HG03066 (cell line): ENCODE measurements at regions not wholly inside any gene's neighbourhood (a gene's known extent, or its start where the extent isn't known, plus 50 kb on each side); places are given as distances from the start of the nearest gene placed in this dataset.

Source experiments
- ATAC-seq: cut with Tn5 transposase; IDR thresholded peaks from one replicate; pipeline ENCODE4 v1.9.1; 2021; ENCODE audit warnings: low read depth; ENCODE audit not compliant: unreplicated experiment

DNA sequence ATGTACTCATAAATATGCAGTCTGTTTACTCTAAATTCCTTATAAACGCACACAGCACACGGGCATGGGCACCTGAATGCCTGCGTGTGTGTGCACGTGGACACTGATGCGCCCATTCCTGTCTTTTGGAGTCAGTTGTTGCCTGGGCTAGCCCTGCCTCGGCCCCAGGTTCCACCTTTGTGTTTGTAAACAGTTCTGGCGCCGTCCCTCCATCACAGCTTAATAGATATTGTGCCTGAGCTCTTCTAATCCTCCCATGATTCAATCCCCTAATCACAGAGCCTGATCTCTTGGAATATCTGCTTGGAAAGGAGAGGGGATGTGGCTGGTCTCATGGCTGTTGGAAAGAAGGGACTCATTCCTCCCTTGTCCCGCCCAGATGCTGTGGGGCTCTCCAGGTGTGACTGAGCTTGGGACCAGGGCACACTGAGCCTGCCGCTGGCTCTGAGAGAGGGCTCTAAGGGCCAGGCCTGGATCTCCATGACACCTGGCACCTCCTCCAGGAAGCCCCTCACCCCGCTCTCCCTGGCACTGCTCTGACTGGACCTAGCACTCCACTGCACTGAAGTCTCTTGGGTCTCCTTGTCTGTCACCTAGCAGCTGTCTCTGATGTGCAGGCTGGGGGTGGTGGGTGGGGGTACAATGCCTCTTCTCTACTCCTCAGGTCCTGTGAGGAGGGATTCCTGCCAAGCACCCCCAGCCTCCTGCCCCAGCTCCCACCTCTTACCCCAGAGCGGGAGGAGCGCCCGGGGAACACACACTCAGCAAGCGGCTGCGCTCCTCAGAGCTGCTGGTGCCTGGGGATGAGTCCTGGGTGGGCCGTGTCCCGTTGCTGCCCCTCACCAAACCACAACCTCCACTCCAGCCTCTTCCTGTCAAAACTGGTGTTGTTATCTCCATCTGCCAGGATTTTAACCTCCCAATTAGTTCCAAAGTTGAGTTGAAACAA lies 181.3 kb downstream of the INHBB start:
- no peak for ATAC-seq

DNA sequence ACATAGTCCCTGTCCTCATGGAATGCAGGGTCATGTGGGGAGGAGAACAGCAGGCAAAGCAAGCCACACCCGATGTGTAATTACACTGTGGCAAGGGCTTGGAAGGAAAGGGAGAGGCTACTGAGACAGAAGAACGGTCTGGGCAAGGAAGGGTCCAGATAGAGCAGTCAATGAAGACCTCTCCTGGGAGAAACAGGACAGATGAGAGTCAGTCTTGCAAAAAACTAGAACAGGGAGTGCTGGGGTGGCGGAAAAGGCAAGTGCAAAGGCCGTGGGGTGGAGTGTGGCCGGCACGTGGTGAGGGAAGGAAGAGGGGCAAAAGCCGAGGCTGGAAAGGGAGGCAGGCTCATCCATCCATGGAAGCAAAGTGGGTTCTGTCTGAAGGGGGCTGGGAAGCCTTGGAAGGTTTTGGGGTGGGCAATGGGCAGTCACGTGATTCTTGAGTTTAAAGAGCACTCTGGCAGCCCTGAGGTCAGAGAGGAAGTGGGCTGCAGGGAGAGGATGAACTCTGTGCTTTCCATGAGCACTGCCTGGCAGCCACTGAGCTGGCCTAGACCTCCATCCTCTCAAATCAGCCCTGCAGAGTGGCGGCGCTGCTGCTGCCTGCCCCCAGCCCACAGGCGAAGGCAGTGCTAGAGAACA lies 182.2 kb downstream of the INHBB start:
- no peak for ATAC-seq

DNA sequence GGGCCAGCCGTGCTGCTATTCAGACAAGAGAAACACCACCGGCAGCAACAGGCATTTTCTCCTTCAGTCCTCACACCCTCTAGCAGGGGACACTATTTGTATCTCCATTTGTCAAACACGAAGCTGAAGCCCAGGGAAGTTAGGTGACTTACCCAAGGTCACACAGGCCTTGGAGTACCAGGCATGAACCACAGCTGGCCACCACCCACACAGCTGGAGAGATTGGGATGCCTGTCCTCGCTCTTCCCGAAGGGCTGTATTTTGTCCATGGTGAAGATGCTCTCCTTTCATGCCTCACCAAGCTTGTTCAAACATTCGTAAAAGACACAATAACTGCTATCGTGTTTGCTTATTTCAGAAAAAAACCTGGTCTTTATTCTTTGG lies 182.7 kb downstream of the INHBB start:
- ATAC-seq, result no peak

DNA sequence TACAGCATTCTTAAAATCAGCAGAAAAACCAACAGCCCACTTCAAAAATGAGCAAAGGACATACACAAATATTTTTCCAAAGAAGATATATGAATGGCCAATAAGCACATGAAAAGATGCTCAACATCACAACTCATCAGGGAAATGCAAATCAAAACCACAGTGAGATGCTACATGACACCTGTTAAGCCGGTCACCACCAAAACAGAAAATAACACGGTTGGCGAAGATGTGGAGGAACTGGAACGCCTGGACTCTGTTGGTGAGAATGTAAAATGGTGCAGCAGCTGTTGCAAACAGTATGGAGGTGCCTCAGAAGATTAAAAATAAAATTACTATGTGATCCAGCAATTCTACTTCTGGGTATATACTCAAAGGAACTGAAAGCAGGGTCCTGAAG lies 184.8 kb downstream of the INHBB start:
- ATAC-seq, result no peak

DNA sequence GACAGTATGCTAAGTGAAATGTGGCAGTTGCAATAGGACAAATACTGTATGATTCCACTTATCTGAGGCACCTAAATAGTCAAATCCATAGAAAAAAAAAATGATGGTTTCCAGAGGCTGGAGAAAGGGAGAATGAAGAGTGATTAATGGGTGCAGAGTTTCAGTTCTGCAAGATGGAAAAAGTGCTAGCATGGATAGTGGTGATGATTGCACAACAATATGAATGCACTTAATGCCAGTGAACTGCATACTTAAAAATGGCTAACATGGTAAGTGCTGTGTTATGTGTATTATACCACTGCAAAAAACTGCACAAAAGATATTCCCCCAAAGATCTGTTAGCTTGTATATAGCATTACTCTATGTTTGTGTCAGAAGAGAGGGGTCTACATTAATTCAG lies 185.4 kb downstream of the INHBB start:
- no peak for ATAC-seq

DNA sequence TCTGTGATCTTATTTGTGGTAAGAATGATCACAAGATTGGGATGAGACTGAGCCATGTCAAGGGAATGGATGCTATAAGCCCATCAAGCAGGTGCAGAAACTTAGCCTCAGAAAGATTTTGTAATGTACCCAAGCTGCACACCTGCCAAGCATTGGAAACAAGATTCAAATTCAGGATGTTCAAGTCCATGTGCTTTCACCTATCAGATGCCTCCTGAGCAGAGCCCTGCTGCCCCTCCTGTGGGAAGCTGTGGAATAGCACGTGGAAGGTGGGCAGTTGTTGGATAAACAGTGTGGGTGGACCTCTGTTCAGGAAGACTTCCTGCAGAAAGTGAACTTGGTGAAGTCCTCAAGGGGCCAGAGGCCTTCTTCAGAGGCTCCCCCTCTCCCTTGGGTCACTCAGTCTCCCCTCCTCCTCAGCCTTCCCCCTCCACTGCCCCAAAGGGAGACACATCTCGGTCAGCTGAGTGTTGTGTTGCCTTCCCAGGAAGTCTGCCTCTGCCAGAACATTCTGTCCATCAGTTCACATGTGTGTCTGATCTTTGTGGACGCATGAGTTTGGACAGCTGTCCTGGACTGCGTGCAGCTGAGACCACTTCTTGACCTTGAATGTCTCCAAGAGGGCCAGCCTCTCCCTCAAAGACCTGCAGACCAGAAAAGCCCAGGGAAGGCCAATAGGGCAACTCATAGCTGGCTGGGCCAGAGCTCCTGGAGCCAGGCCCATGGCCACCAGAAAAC lies 186.1 kb downstream of the INHBB start:
- ATAC-seq, result no peak

DNA sequence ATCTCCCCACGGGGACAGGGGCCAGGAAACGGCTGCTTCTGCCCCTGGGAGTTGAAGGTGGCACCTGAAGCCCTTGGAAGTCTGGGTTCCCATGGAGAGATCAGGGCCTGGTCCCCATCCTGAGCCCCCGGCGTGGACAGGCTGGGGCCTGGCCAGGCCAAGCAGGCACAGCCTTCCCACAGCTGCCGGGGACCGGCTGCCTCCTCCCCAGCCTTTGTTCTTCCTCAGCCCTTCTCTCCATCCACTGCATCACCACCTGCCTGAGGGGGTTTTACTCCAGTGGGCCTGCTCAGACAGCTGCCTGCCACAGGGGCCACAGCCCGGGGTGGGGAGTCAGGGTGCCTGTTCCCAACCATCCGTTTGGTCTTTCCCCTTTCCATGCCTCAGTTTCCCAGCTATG lies 187.7 kb downstream of the INHBB start:
- no peak for ATAC-seq

DNA sequence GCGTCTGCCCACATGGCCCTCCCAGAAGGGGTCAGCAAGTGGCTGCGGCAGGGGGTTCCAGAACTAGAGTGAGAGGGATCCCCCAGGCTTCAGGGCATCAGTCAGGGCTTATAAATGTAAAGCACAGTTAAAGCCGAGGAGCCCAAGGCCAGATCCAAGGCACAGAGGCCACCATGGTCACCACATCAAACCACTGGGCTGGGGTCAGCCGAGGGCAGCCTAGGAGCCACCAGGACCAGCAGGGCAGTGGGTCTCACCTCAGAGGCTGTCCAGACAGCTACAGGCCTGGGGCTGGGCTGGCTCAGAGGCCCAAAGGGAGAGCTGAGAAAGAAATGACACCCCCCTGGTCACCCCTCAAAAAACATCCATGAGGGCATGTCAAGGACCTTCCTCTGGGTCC lies 188.5 kb downstream of the INHBB start:
- no peak for ATAC-seq

DNA sequence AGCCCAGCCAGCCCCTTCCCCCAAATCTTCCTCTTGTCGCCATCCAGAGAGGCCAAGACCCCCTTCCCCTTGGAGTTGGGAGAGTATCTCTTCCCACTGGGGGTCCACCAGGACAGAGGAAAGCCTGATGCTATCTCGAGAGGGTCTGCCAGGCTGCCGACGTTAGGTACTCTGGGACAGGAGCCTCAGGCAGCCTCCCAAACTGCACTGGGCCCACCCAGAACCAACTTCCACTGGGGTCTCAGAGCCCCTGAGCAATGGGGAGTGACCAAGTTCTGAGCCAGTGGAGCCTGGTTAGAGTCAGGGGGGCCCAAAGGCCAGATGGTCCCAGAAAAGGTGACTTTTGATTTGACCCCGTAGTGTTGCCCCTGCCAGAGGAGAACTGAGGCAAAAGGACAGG lies 189.1 kb downstream of the INHBB start:
- ATAC-seq, result no peak

DNA sequence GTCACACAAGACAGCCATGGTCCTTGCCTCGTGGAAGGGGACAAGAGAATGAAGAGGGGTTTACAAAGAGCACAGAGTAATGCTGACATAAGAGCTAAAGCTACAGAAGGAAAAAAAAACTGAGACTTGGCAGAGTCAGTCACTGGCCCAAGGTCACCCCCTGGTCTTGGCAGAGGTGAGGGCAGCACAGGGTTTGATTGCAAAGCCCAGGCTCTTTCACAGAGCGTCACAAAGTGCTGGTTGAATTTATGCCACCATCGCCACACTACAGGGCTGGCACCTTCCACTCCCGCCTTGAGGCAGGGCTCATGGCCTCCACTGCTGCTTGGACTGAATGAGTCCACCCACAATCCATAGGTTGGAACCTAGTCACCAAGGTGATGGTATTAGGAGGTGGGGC lies 190.2 kb downstream of the INHBB start:
- no peak for ATAC-seq

DNA sequence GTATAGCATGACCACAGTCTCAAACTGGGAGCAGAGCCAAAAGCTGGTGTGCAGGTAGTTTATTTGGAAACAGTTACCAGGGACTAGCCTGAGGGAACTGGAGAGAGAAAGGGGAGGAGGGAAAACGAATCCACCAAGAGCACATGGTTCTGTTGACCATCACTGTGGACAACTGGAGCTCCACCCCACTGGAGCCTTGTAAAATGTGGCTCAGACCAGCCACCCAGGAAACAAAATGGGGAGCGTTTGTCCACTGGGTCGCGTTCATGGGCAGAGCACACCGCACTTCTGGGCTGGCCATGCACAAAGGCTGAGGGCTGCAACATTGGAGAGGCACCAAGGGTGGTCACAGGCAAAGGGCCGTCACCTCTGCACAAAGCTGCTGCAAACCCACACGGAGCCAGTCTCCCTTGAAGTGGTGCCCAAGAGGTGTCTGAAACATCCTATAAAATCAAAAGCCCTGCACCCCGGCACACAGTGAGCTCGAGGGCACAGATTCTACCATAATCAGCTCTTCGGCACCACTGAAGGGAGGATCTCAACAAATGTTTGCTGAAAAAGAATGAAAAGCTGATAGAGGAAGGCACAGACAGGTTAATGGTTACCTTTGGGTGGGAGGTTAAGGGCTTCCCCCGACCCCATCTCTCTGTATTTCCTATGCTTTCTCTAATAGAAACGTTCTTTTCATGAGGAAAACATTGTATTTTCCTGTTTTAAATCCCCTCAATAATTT lies 192.9 kb downstream of the INHBB start:
- ATAC-seq, result no peak

DNA sequence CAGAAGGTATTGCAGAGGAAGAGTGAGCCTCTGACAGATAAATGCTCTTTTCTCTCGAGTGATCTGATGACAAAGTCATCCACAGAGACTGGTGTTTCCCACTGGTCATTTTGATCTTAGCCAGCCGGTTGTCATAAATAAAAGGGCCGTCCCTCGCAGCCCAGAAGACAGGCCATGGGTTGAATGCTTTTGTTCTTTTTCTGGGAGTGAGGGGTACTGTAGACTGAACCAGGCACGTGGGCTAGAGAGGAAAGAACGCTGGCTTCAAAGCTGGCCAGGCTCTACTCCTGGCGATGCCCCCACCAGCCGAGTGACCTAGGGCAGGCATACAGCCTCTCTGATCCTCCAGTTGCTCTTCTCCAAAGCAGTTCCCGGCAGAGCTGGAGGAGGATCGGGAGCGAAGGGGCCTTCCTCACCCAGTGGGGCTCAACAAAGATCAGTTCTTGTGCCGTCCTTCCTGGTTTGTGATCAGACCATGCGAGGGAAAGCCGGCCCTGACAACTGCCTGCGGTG lies 193.5 kb downstream of the INHBB start:
- ATAC-seq, result no peak

DNA sequence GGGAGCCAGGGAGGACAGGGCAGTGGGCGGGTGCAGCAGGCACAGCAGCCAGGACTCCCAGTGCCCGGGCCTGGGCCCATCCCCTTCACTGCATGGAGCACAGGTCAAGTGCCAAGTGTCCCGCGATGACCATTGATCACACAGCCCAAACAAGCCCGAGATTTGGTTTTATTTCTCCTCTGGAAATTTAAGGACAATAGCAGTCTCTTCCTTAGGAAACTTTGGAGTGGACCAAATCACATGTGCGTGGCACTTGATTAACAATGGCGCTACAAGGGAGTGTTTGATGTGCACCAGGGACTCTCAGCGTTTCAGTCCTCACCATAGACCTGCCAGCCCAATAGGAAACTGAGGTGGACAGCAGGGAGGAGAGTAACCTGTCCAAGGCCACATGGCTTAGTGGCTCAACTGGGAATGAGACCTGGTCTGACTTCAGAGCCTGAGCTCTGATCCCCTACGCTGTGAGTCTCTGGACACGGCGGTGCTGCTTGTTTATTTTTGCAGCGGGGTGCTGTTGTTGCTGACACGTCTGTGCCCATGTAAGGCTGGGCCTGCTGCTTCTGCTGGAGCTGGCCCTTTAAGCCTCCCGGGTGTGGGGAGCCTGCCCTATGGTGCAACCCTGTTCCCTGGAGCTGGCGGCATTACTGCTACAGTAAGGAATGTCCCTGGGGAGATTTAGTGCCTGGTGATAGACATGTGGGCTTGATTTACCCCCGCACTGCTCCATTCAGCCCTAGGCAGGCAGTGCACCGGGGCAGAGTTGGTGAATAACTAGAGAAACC lies 194.2 kb downstream of the INHBB start:
- no peak for ATAC-seq

DNA sequence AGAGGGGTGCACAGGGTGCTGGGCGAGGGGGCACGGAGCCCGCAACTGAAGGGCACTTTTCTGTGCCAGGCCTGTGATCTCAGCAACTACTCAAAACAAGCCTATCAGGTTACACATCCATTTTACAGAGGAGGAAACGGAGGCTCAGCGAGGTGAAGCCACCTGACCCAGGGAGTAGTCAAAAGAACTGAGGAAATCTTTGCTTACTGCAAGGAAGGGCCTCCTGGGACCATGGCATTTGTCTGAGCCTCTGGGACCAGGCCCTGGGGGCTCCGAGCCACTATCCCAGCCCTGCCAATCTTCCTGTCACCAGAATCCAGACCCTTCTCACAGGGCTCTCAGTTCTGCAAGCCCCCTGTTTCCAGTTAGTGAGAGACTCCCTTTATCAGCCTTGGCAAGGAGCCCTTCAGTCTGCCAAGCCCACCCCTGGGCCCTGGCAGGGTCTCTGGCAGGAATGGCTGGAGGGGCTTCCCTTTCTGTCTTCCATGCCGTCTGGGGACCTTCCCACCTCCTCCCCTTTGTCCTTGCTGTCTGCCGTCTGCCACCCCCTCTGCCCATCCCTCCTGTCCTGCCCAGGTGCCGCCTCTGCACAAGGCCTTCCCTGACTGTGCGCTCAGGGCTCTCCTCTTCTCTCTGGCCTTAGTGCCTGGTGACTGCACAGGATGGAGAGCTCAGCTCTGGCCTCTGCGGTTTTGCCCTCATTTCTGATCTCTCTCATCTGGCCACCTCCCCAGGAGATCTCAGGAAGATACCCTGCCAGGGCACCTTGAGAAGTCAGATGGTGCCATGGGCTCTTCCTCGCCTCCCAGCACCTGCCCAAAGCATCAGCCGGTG lies 194.7 kb upstream of the GLI2 start:
- ATAC-seq, result no peak

DNA sequence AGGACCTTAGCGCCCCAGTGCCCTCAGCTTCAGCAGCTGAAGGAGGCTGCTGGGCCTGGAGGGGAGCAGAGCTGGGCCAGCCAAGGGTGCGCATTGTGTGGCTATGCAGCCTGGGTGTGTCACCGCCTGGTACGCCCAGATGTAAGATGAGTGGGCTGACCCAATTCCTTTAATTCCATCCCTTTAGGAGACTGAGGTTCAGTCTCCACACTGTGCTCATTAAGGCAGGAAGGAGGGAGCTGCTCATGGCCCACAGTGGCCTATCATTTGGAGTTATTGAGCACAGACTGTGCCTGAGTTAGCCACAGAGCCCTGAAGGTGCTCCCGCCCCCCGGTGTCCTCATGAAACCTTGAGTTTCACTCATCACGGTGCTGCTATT lies 194.1 kb upstream of the GLI2 start:
- ATAC-seq, result no peak

DNA sequence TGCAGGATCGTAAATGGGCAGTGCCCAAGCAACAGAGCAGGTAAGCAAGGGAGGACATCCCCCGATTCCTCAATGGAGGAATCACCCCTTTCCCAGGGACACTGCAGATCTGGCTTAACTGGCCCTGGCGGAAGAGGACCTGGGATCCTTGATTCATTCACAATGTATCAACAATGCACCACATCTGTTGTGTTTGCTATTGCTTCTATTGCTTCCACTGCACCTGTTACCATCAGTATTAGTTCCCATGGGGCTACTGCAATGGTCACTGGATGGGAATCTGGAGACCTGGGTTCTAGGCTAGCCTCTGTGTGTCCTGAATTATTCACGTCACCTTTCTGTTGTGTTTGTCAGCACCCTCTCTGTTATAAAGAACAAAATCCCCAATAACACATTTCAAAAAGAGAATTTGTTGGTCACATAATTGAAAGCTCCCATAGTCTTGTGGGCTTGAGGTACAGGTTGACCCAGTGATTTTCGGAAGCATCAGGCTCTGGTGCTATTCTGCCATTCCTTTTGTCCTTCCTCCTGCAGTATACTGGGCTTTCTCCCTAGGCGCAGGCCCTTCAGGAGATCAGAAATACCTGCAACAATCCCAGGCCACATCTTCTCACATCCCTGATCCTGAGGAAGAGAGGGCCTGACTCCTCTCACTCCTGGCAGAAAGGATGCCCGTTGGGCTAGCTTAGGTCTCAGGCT lies 193.5 kb upstream of the GLI2 start:
- ATAC-seq, result no peak

DNA sequence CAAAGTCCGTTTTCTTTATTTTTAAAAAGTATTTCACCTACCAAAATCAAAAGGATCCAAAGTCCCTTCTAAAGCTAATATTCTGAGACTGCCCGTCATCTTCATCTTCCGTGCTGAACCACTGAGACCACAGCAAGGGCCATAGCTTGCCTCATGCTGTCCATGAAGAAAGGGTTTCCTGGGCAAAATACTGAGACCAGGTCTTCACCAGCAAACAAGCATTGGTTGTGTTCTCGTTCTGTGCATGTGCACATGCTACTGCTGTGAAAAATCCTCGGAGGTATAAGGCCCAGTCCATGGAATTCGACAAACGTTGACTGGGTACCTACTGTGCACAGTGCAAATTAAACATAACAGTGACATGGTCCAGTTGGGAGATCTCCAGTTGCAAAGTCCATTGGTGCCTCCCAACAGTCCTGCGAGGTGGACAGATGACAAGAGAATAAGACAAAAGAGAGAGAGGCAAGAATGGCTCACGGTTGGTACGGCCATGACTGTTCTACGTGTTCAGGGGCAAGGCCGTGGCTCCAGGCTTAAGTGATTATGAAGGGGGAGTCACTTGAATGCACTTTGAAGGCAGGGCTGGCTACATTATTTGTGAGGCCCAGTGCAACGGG lies 192.6 kb upstream of the GLI2 start:
- ATAC-seq, result no peak

DNA sequence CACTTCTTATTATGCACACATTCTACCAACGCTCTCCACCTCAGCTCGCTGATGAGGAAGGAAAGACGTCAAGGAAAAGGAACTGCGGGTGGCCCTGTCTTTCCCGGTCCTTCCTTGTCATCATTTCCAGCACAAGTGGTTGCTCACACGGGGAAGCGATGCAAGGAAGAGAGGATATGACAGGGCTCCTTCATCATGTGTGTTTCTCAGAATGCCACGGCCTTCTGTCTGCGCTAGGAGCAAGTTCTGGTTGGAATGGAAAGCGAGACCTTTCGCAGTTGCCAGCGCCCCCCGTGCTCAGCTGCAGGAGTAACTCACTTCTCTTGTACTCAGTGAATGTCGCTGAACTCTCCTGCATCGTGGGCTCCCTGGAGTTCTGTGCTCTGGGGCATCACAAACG lies 191.8 kb upstream of the GLI2 start:
- ATAC-seq, result no peak
